ENCODE measurements at regions not wholly inside any gene's neighbourhood (a gene's known extent, or its start where the extent isn't known, plus 50 kb on each side); places are given as distances from the start of the nearest gene placed in this dataset.
"Not testable (repeated sequence)": the region's sequence is repeated elsewhere in the genome, so short reads cannot be mapped to it uniquely, and the experiment has no call there.

DNA sequence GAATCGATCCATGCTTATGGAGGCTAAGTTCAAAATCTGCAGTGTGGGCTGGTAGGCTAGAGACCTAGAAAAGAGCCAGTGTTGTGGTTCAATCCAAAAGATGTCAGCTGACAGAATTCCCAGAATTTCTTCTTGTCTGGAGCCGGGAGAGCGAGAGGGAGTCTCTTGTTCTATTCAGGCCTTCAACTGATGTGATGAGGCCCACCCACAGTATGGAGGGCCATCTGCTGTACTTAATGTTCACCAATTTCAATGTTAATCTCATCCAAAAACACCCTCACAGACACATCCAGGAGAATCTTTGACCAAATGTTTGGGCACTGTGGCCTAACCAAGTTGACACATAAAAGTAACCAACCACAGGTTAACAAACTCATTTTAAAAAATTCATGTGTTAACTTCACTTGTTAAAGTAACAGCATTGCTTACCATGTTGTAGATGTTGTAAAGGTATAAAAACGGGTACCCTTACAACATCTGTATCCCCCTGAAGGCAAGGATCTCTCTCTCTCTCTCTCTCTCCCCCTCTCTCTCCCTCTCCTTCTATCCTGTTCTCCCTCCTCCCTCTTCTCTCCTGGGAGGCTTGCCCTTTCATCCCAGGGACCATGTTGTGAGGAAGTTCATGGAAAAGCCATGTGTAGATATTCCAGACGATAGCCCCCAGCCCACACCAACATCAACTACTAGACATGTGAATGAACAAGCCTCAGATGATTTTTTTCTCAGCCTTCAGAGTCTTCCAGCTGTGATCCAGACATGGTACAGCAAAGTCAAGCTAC lies 66.4 kb upstream of the CHD2 start:
- Histone ChIP-seq H3K4me3 (ENCODE audit: low read length) (no peak overlapping the region), H3K36me3 (ENCODE audit: control insufficient read depth, low read depth, low read length) (no peaks in the 10 kb centered on the region), H3K27ac (ENCODE audit: low read length) (no peak overlapping the region), H3K4me1 (ENCODE audit: control insufficient read depth, low read depth, low read length) (peaks cover 34% of the 10 kb centered on the region), H3K9me3 (ENCODE audit: control insufficient read depth, low read depth, low read length) (no peaks in the 10 kb centered on the region), H3K27me3 (ENCODE audit: control insufficient read depth, insufficient read depth, low read length) (no peaks in the 10 kb centered on the region), H3K9ac (ENCODE audit: low read length) (no peak overlapping the region)

DNA sequence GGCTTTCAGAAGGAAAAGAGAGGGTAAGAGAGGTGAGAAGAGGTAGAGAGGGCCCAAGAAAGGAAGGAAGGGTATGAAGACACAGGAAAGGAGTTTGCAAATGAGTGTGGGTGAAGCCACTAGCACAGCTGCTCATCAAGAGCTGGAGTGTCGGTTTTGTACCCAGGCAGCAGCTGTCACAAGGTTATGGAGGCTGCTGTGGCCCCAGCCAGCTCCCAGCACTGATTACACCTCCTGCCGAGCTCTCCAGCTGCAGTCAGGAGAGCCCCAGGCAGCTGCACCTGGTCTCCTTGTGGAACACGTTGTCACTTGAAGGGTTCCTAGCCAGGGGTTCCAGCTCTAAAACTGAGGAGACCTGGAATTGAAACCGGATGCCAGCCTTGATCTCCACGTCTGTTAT lies 60.4 kb upstream of the CHD2 start:
- Histone ChIP-seq H3K9ac (ENCODE audit: low read length) (no peak overlapping the region), H3K9me3 (ENCODE audit: control insufficient read depth, low read depth, low read length) (no peaks in the 10 kb centered on the region), H3K27ac (ENCODE audit: low read length) (no peak overlapping the region), H3K4me3 (ENCODE audit: low read length) (no peak overlapping the region), H3K36me3 (ENCODE audit: control insufficient read depth, low read depth, low read length) (no peaks in the 10 kb centered on the region), H3K4me1 (ENCODE audit: control insufficient read depth, low read depth, low read length) (peaks cover 3% of the 10 kb centered on the region), H3K27me3 (ENCODE audit: control insufficient read depth, insufficient read depth, low read length) (no peaks in the 10 kb centered on the region)

DNA sequence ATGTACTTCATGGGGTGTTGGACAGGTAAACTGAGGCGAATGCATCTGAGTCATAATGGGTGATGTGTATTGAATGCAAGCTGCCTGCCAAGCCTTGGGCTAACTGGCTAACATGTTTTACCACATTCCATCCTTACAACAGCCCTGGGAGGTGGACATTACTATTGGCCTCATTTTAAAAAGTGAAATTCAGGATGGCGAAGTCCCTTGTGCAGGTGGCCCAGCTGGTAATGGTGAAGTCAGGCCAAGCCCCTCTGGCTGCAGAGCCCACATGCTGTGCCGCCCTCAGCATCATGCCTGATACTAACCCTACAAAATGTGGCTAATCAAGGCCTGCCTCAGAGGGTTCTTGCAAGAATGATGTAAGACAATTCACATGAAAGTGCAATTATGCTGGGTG lies 60.0 kb upstream of the CHD2 start:
- Histone ChIP-seq H3K27ac (ENCODE audit: low read length) (no peak overlapping the region), H3K4me1 (ENCODE audit: control insufficient read depth, low read depth, low read length) (peaks cover 5% of the 10 kb centered on the region), H3K36me3 (ENCODE audit: control insufficient read depth, low read depth, low read length) (no peaks in the 10 kb centered on the region), H3K9me3 (ENCODE audit: control insufficient read depth, low read depth, low read length) (no peaks in the 10 kb centered on the region), H3K9ac (ENCODE audit: low read length) (no peak overlapping the region), H3K4me3 (ENCODE audit: low read length) (no peak overlapping the region), H3K27me3 (ENCODE audit: control insufficient read depth, insufficient read depth, low read length) (no peaks in the 10 kb centered on the region)

DNA sequence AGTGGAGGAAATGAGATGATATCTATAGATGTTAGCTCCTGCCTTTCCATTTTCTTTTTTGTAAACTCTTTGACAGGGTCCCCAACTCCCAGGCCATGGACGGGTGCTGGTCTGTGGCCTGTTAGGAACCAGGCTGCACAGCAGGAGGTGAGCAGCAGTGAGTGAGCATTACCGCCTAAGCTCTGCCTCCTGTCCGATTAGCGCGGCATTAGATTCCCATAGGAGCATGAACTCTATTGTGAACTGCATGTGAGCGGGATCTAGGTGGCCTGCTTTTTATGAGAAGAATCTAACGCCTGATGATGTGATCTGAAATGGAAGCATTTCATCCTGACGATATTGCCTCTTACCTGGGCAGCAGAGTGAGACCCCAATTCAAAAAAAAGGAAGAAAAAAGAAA lies 56.8 kb upstream of the CHD2 start:
- Histone ChIP-seq H3K4me1 (ENCODE audit: control insufficient read depth, low read depth, low read length) (peaks cover 7% of the 10 kb centered on the region), H3K36me3 (ENCODE audit: control insufficient read depth, low read depth, low read length) (no peaks in the 10 kb centered on the region), H3K9ac (ENCODE audit: low read length) (no peak overlapping the region), H3K27me3 (ENCODE audit: control insufficient read depth, insufficient read depth, low read length) (no peaks in the 10 kb centered on the region), H3K27ac (ENCODE audit: low read length) (no peak overlapping the region), H3K9me3 (ENCODE audit: control insufficient read depth, low read depth, low read length) (no peaks in the 10 kb centered on the region), H3K4me3 (ENCODE audit: low read length) (no peak overlapping the region)

DNA sequence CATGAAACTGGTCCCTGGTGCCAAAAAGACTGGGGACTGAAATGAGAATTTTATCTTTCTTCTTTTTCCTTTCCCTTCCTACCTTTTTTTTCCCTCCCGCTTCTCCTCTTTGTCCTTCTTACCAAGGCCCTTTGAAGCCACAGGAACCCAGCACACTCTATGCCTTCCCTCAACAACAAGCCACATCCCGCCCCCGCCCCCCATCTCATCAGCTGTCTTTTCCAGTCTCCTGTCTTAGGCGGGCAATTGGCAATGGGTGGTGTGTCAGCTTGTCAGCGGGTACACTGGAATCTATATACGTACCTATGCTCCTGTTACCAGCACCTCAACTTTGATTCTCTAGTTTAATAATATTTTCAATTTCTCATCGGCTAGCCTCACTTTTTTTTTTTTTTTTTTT lies 56.3 kb upstream of the CHD2 start:
- no peaks in the 10 kb centered on the region for H3K27me3 ChIP-seq (ENCODE audit: control insufficient read depth, insufficient read depth, low read length)
- H3K4me3 ChIP-seq (ENCODE audit: low read length): no peak overlapping the region
- H3K9me3 ChIP-seq (ENCODE audit: control insufficient read depth, low read depth, low read length): no peaks in the 10 kb centered on the region
- no peak overlapping the region for H3K27ac ChIP-seq (ENCODE audit: low read length)
- no peaks in the 10 kb centered on the region for H3K36me3 ChIP-seq (ENCODE audit: control insufficient read depth, low read depth, low read length)
- no peak overlapping the region for H3K9ac ChIP-seq (ENCODE audit: low read length)
- H3K4me1 ChIP-seq (ENCODE audit: control insufficient read depth, low read depth, low read length): peaks cover 7% of the 10 kb centered on the region

DNA sequence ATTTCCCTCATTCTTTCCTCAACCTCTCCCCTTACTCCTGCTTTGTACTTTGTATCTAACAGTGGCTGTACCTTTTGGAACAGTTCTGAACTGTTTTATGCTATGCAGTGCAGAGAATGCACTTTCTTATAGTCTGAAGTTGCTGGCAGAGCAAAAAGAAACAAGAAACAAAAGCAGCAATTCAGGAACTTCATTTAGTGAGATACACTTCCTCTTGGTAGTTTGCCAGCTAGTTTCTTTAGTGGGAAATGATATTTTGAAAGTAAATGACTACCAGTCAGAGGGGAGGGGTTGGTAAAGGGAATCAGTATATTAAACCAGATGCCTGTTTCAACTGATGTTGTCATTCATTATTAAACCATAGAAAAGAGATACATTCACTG lies 55.0 kb upstream of the CHD2 start:
- Histone ChIP-seq H3K36me3 (ENCODE audit: control insufficient read depth, low read depth, low read length) (no peaks in the 10 kb centered on the region), H3K4me3 (ENCODE audit: low read length) (no peak overlapping the region), H3K27ac (ENCODE audit: low read length) (no peak overlapping the region), H3K9ac (ENCODE audit: low read length) (no peak overlapping the region), H3K4me1 (ENCODE audit: control insufficient read depth, low read depth, low read length) (peaks cover 4% of the 10 kb centered on the region), H3K27me3 (ENCODE audit: control insufficient read depth, insufficient read depth, low read length) (no peaks in the 10 kb centered on the region), H3K9me3 (ENCODE audit: control insufficient read depth, low read depth, low read length) (no peaks in the 10 kb centered on the region)

DNA sequence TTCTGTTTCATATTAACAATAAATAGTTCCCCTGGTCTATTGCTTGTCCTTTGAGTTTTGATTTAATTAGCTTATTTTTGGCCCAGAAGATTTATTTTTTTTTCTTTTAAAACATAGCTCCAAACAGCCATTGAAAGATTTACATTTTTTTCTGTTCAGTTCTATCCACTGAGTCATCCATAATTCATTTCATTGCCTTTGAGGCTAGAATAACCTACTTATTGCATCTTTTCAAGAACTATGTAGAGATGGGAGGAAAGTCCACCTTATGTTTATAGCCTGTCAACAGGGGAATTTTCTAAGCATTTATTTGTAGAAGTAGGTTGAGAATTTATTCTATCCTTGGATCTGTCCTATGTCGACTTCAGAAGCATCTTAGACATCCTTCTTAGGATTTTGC lies 53.4 kb upstream of the CHD2 start:
- Histone ChIP-seq H3K27me3 (ENCODE audit: control insufficient read depth, insufficient read depth, low read length) (no peaks in the 10 kb centered on the region), H3K27ac (ENCODE audit: low read length) (no peak overlapping the region), H3K4me1 (ENCODE audit: control insufficient read depth, low read depth, low read length) (peaks cover 4% of the 10 kb centered on the region), H3K9ac (ENCODE audit: low read length) (no peak overlapping the region), H3K36me3 (ENCODE audit: control insufficient read depth, low read depth, low read length) (no peaks in the 10 kb centered on the region), H3K4me3 (ENCODE audit: low read length) (no peak overlapping the region), H3K9me3 (ENCODE audit: control insufficient read depth, low read depth, low read length) (no peaks in the 10 kb centered on the region)

DNA sequence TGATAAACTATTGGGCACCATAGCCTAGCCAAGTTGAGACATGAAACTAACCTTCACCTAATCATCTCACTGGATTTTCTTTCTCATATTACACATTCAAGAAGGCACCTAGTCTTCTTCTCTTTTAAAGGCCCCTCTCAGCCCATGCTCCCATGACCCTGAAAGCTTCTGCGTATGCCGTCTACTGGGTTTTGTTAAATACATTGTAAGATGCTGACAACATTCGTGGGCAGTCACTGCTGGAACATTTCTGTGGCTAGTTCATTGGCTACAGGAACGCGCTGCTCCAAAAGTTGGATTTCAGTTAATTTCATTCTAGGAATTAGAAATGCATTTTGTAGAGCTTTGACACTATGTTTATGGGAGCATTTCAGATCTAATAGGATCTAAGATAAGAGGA lies 52.3 kb upstream of the CHD2 start:
- H3K4me3 ChIP-seq (ENCODE audit: low read length): no peak overlapping the region
- H3K9me3 ChIP-seq (ENCODE audit: control insufficient read depth, low read depth, low read length): no peaks in the 10 kb centered on the region
- H3K9ac ChIP-seq (ENCODE audit: low read length): no peak overlapping the region
- no peaks in the 10 kb centered on the region for H3K36me3 ChIP-seq (ENCODE audit: control insufficient read depth, low read depth, low read length)
- H3K4me1 ChIP-seq (ENCODE audit: control insufficient read depth, low read depth, low read length): peaks cover 4% of the 10 kb centered on the region
- H3K27ac ChIP-seq (ENCODE audit: low read length): no peak overlapping the region
- H3K27me3 ChIP-seq (ENCODE audit: control insufficient read depth, insufficient read depth, low read length): no peaks in the 10 kb centered on the region

DNA sequence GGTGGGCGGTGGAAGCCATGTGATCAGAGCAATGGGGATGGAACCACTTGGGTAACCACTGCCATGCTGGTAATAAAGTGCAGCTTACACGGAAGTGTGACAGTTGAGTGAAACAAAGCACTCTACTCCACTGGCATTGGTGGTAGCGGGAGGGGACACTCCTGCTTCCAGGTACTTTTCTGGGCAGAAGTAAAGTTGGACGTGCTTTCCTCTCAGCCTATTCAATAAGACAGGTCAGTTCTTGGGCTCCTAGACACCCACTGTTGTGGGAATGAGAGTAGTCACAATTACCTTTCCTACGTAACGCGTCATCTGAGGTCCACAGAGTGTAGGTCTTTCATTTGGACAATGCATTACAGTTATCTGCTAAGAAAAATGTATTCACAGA lies 51.7 kb upstream of the CHD2 start:
- Histone ChIP-seq H3K27me3 (ENCODE audit: control insufficient read depth, insufficient read depth, low read length) (no peaks in the 10 kb centered on the region), H3K36me3 (ENCODE audit: control insufficient read depth, low read depth, low read length) (no peaks in the 10 kb centered on the region), H3K4me1 (ENCODE audit: control insufficient read depth, low read depth, low read length) (peaks cover 6% of the 10 kb centered on the region), H3K4me3 (ENCODE audit: low read length) (no peak overlapping the region), H3K9me3 (ENCODE audit: control insufficient read depth, low read depth, low read length) (no peaks in the 10 kb centered on the region), H3K27ac (ENCODE audit: low read length) (no peak overlapping the region), H3K9ac (ENCODE audit: low read length) (no peak overlapping the region)

DNA sequence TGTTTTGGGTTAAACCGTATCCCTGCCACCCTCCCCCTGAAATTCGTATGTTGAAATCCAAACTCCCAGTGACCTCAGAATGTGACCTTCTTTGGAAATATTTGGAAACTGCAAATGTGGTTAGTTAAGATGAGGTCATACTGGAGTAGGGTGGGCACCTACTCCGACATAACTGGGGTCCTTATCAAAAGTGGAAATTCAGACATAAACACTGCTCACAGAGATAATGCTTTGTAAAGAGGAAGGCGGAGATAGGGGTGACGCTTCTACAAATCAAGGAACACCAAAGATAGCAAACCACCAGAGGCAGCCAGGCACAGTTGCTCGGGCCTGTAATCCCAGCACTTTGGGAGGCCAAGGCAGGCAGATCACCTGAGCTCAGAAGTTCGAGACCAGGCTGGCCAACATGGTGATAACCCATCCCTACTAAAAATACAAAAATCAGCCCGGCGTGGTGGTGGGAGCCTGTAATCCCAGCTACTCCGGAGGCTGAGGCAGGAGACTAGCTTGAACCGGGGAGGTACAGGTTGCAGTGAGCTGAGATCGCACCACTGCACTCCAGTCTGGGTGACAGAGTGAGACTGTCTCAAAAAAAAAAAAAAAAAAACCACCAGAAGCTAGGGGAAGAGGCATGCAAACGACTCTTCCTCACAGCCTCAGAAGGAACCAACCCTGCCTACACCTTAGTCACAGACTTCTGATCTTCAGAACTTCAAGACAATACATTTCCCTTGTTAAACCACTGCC lies 51.1 kb upstream of the CHD2 start:
- no peak overlapping the region for H3K27ac ChIP-seq (ENCODE audit: low read length)
- peaks cover 4% of the 10 kb centered on the region for H3K27me3 ChIP-seq (ENCODE audit: control insufficient read depth, insufficient read depth, low read length)
- peaks cover 6% of the 10 kb centered on the region for H3K4me1 ChIP-seq (ENCODE audit: control insufficient read depth, low read depth, low read length)
- no peak overlapping the region for H3K4me3 ChIP-seq (ENCODE audit: low read length)
- H3K36me3 ChIP-seq (ENCODE audit: control insufficient read depth, low read depth, low read length): no peaks in the 10 kb centered on the region
- H3K9me3 ChIP-seq (ENCODE audit: control insufficient read depth, low read depth, low read length): no peaks in the 10 kb centered on the region
- H3K9ac ChIP-seq (ENCODE audit: low read length): no peak overlapping the region

DNA sequence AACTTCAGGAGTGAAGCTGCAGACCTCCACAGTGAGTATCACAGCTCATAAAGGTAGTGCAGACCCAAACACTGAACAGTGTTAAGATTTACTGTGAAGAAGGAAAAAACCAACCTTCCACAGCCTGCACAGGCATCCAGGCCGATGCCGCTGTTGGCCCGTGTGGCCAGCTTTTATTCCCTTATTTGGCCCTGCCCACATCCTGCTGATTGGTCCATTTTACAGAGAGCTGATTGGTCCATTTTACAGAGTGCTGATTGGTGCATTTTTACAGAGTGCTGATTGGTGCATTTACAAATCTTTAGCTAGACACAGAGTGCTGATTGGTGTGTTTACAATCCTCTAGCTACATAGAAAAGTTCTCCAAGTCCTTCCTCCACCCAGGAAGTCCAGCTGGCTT lies 49.9 kb upstream of the CHD2 start:
- H3K4me1 ChIP-seq (ENCODE audit: control insufficient read depth, low read depth, low read length); H3K27ac ChIP-seq (ENCODE audit: low read length); H3K36me3 ChIP-seq (ENCODE audit: control insufficient read depth, low read depth, low read length); H3K27me3 ChIP-seq (ENCODE audit: control insufficient read depth, insufficient read depth, low read length); H3K9ac ChIP-seq (ENCODE audit: low read length); H3K9me3 ChIP-seq (ENCODE audit: control insufficient read depth, low read depth, low read length); H3K4me3 ChIP-seq (ENCODE audit: low read length): not testable (repeated sequence)

Measured in iPS-18a (cell line).